ENCODE measurements at regions not wholly inside any gene's neighbourhood (a gene's known extent, or its start where the extent isn't known, plus 50 kb on each side); places are given as distances from the start of the nearest gene placed in this dataset.
"Not testable (repeated sequence)": the region's sequence is repeated elsewhere in the genome, so short reads cannot be mapped to it uniquely, and the experiment has no call there.

GRCh38 chr15:24823473-24823872 is 131.3 kb upstream of the SNRPN start:
- no peak overlapping the region for H3K4me3 ChIP-seq (ENCODE audit: low read depth, low read length)
- DNase-seq (ENCODE audit: low read depth), result no peak
- TF ChIP-seq, protein P1, sequence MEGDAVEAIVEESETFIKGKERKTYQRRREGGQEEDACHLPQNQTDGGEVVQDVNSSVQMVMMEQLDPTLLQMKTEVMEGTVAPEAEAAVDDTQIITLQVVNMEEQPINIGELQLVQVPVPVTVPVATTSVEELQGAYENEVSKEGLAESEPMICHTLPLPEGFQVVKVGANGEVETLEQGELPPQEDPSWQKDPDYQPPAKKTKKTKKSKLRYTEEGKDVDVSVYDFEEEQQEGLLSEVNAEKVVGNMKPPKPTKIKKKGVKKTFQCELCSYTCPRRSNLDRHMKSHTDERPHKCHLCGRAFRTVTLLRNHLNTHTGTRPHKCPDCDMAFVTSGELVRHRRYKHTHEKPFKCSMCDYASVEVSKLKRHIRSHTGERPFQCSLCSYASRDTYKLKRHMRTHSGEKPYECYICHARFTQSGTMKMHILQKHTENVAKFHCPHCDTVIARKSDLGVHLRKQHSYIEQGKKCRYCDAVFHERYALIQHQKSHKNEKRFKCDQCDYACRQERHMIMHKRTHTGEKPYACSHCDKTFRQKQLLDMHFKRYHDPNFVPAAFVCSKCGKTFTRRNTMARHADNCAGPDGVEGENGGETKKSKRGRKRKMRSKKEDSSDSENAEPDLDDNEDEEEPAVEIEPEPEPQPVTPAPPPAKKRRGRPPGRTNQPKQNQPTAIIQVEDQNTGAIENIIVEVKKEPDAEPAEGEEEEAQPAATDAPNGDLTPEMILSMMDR (IDR thresholded peaks at IDR 0.05; ENCODE audit: insufficient read depth, low read length), result no peak

GRCh38 chr15:24832282-24832681 is 122.5 kb upstream of the SNRPN start:
- H3K4me3 ChIP-seq (ENCODE audit: low read depth, low read length), result no peak overlapping the region
- no peak for DNase-seq (ENCODE audit: low read depth)
- TF ChIP-seq, protein P1 (IDR thresholded peaks at IDR 0.05; ENCODE audit: insufficient read depth, low read length), result no peak

GRCh38 chr15:24835301-24835700 is 119.5 kb upstream of the SNRPN start:
- no peak for DNase-seq (ENCODE audit: low read depth)
- H3K4me3 ChIP-seq (ENCODE audit: low read depth, low read length), result no peak overlapping the region
- TF ChIP-seq, protein P1 (IDR thresholded peaks at IDR 0.05; ENCODE audit: insufficient read depth, low read length), result no peak

DNA sequence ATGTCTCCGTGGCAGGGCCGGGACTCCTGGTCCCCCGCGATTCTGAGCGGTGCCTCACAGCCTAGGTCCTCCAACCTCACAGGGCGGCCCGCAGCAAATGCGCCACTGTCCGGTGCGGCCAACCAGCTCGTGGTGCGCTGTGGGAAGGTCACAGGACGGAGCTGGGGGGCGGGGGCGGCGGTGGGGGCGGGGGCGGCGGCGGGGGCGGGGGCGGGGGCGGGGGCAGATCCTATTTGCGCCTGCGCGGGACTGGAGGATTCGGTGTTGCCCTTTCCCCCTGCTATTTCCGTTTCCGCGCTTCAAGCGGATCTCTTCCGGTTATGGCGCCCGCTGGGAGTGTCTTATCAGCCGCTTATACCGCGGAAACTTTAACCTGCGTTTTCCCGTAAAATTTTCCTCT is 106.7 kb upstream of the SNRPN start:
- DNase-seq (ENCODE audit: low read depth), result peak; percentile 28

DNA sequence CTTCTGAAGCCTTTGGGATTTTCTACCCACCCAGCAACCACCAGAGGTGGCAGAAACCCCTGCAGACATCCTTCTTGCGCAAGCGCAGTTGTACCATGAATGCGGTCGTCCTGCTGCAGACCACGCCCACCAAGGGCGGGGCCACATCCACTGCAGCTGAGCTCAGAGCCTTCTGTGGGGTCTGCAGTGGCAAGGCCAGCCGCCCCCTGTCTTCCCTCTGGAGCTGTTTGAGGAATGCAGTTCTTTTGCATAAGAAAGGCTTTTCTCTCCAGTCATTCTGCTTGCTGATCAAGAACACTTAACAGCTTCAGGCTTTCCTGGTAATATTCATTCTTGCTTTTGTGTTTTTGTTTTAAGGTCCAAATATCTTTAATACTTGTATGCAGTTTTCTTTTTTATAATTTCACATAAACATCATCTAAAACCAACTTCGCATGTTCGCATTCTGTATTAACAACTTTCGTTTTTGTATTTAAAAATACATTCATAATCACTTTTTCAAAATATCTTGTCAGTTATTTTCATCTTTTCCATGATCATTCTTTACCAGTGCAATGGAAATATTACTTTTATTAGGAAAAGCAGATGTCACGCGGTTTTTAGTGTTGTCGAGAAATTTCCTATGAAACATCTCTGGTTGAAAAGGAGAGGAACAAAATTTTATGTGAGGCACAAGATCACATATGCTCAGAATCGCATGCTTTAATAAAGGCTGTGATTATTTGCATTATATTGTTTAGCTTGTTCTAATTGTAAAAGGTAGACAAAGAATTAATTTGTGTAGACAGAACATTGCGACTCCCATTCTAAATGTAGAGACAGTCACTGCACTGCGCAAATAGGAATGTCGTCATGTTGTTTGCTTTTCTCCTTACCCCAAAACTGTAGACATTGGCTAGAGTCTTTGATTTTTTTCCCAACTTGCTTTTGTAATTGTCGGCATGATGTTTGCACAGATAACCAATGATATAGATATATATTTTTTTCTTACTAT is 98.1 kb upstream of the SNRPN start:
- TF ChIP-seq, protein P1 (IDR thresholded peaks at IDR 0.05; ENCODE audit: insufficient read depth, low read length), result no peak
- no peak overlapping the region for H3K4me3 ChIP-seq (ENCODE audit: low read depth, low read length)
- DNase-seq (ENCODE audit: low read depth), result no peak

More for the DNA sequence above, 106.7 kb upstream of the SNRPN start:
- TF ChIP-seq, protein P1 (IDR thresholded peaks at IDR 0.05; ENCODE audit: insufficient read depth, low read length), result no peak
- H3K4me3 ChIP-seq (ENCODE audit: low read depth, low read length), result peak overlapping the region; percentile 39

- H3K4me3 ChIP-seq (ENCODE audit: low read depth, low read length), result no peak overlapping the region
- TF ChIP-seq, protein P1 (IDR thresholded peaks at IDR 0.05; ENCODE audit: insufficient read depth, low read length), result no peak
- DNase-seq (ENCODE audit: low read depth), result no peak
Measured at GRCh38 chr15:24857763-24858162, 97.0 kb upstream of the SNRPN start.

DNA sequence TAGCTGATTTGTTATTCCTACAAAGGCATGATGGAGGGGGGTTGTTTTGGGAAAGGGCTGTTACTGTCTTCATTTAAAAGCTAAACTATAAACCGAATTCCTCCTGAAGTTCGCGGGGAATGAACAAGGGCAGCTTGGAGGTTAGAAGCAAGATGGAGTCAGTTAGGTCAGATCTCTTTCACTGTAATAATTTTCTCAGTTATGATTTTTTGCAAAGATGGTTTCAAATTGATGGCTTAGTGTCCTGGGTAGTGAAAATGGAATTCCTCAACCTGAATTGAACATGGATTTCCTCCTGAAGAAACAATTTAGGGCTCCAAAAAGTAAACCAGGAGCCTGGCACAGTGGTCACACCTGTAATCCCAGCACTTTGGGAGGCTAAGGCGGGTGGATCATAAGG is 96.6 kb upstream of the SNRPN start:
- not testable (repeated sequence) for H3K4me3 ChIP-seq (ENCODE audit: low read depth, low read length)

More for the DNA sequence above, 96.6 kb upstream of the SNRPN start:
- DNase-seq (ENCODE audit: low read depth), result not testable (repeated sequence)
